HG03442 (cell line): ENCODE measurements at regions not wholly inside any gene's neighbourhood (a gene's known extent, or its start where the extent isn't known, plus 50 kb on each side); places are given as distances from the start of the nearest gene placed in this dataset.
"Not testable (repeated sequence)": the region's sequence is repeated elsewhere in the genome, so short reads cannot be mapped to it uniquely, and the experiment has no call there.

Experiments
- ATAC-seq: cut with Tn5 transposase; IDR thresholded peaks from one replicate; pipeline ENCODE4 v1.9.1; 2021; ENCODE audit warnings: mild to moderate bottlenecking, moderate library complexity; ENCODE audit not compliant: unreplicated experiment

- ATAC-seq = no peak
These were observed 187.0 kb downstream of the CARTPT start for GRCh38 chr5:71905834-71906711.

GRCh38 chr5:71907001-71907588 lies 188.0 kb downstream of the CARTPT start:
- peak; percentile 60 for ATAC-seq

- ATAC-seq = no peak
These were observed 188.6 kb downstream of the CARTPT start for GRCh38 chr5:71907608-71908145.

- ATAC-seq = no peak
These were observed 191.7 kb downstream of the CARTPT start for GRCh38 chr5:71910741-71911140.

GRCh38 chr5:71912021-71912420 lies 192.9 kb downstream of the CARTPT start:
- ATAC-seq = no peak

- no peak for ATAC-seq
These were observed 193.0 kb upstream of the MAP1B start for GRCh38 chr5:71914281-71914680.

GRCh38 chr5:71922584-71923106 lies 184.6 kb upstream of the MAP1B start:
- ATAC-seq = no peak

- no peak for ATAC-seq
These were observed 183.5 kb upstream of the MAP1B start for GRCh38 chr5:71923755-71924154.

GRCh38 chr5:71924325-71924724 lies 182.9 kb upstream of the MAP1B start:
- no peak for ATAC-seq

GRCh38 chr5:71924980-71925379 lies 182.3 kb upstream of the MAP1B start:
- ATAC-seq = no peak

- no peak for ATAC-seq
These were observed 181.6 kb upstream of the MAP1B start for GRCh38 chr5:71925608-71926091.

GRCh38 chr5:71929003-71929402 lies 178.3 kb upstream of the MAP1B start:
- ATAC-seq = no peak

- not testable (repeated sequence) for ATAC-seq
These were observed 176.7 kb upstream of the MAP1B start for GRCh38 chr5:71930554-71930953.

- no peak for ATAC-seq
These were observed 175.1 kb upstream of the MAP1B start for GRCh38 chr5:71932131-71932654.

GRCh38 chr5:71932655-71933338 lies 174.5 kb upstream of the MAP1B start:
- ATAC-seq = no peak

- no peak for ATAC-seq
These were observed 173.0 kb upstream of the MAP1B start for GRCh38 chr5:71934322-71934721.

- no peak for ATAC-seq
These were observed 169.2 kb upstream of the MAP1B start for GRCh38 chr5:71937921-71938698.

GRCh38 chr5:71938895-71939294 lies 168.4 kb upstream of the MAP1B start:
- no peak for ATAC-seq

- no peak for ATAC-seq
These were observed 167.6 kb upstream of the MAP1B start for GRCh38 chr5:71939452-71940230.
